Fibroblast of lung (primary cell): ENCODE measurements at regions not wholly inside any gene's neighbourhood (a gene's known extent, or its start where the extent isn't known, plus 50 kb on each side); places are given as distances from the start of the nearest gene placed in this dataset.

ENCODE experiments used
- DNase-seq, 2 donors: peaks; one replicate each; pipeline versions ENCODE4 v3.0.0 to v3.0.0-alpha.2; 2010; ENCODE audit warnings: low read depth in 2 of 2
- H2AFZ ChIP-seq: 2 replicates; pipeline ENCODE4 v1.5.1; 2012; ENCODE audit warnings: low read length, control low read depth, inconsistent platforms
- H3K27ac ChIP-seq: 2 replicates; pipeline ENCODE4 v1.5.1; 2011; ENCODE audit warnings: low read length, control low read depth; ENCODE audit not compliant: insufficient read depth
- H3K27me3 ChIP-seq: 2 replicates; pipeline ENCODE4 v1.5.1; 2011; ENCODE audit warnings: mild to moderate bottlenecking, low read length; ENCODE audit not compliant: control insufficient read depth, insufficient read depth
- H3K36me3 ChIP-seq: 2 replicates; pipeline ENCODE4 v1.5.1; 2011; ENCODE audit warnings: low read length; ENCODE audit not compliant: control insufficient read depth, insufficient read depth
- H3K4me1 ChIP-seq: 2 replicates; pipeline ENCODE4 v1.5.1; 2011; ENCODE audit warnings: low read length; ENCODE audit not compliant: control insufficient read depth, insufficient read depth; ENCODE audit errors: extremely low read depth
- H3K4me2 ChIP-seq: 2 replicates; pipeline ENCODE4 v1.5.1; 2011; ENCODE audit warnings: low read length, control low read depth; ENCODE audit not compliant: insufficient read depth; ENCODE audit errors: extremely low read depth
- H3K4me3 ChIP-seq, 4 experiments: fragments of 200-600 bp in 1 of 4; sonication (generic) in 1 of 4; replicated peaks in 1 of 4; 2 replicates each; pipeline ENCODE4 v1.5.1; 2011 to 2016; ENCODE audit warnings: low read length in 4 of 4, low read depth in 3 of 4, mild to moderate bottlenecking in 3 of 4, control low read depth in 2 of 4, inconsistent platforms in 1 of 4, mixed read lengths in 1 of 4; ENCODE audit not compliant: insufficient read depth in 1 of 4; ENCODE audit errors: control extremely low read depth in 1 of 4
- H3K79me2 ChIP-seq: 2 replicates; pipeline ENCODE4 v1.5.1; 2012; ENCODE audit warnings: mild to moderate bottlenecking, low read length, inconsistent platforms; ENCODE audit not compliant: control insufficient read depth, insufficient read depth
- H3K9ac ChIP-seq: 2 replicates; pipeline ENCODE4 v1.5.1; 2011; ENCODE audit warnings: mild to moderate bottlenecking, low read length, control low read depth; ENCODE audit not compliant: insufficient read depth
- H3K9me3 ChIP-seq: 2 replicates; pipeline ENCODE4 v1.5.1; 2012; ENCODE audit warnings: low read depth, low read length; ENCODE audit not compliant: control insufficient read depth, insufficient read depth
- H4K20me1 ChIP-seq: 2 replicates; pipeline ENCODE4 v1.5.1; 2011; ENCODE audit warnings: low read length; ENCODE audit not compliant: control insufficient read depth, insufficient read depth; ENCODE audit errors: extremely low read depth
- EZH2 ChIP-seq: IDR thresholded peaks from 2 replicates; pipeline ENCODE4 v1.5.1; 2012; ENCODE audit warnings: low read length, control low read depth, mild to moderate bottlenecking; ENCODE audit errors: missing control alignments
- TF ChIP-seq, protein P1 (sequence below), 2 donors: IDR thresholded peaks in 1 of 2; conservative IDR thresholded peaks in 1 of 2; 1 replicate in 1 of 2; 2 replicates in 1 of 2; pipeline ENCODE4 v1.5.1; 2011 to 2012; ENCODE audit warnings: low read length in 2 of 2, control low read depth in 1 of 2, inconsistent platforms in 1 of 2, low read depth in 1 of 2, mild to moderate bottlenecking in 1 of 2

DNA sequence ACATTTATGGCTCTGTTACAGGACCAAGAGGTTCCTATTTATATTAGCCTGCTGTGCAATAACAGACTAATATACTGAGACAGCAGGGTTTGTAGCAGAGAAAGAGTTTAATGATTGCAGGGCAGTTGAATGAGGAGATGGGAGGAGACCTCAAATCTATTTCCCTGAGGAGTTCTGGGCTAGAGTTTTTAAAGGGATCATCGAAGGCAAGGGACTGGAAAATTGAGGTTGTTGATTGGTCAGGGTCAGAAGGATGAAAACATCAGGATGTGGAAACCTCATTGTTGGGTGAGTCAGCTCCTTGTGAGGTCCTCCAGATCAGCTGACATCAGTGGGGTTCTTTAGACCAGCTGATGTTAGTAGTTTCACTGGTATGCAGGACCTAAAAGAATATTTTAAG is 60.6 kb upstream of the GOLGA8B start:
- Histone ChIP-seq H3K27me3 (no peaks in the 10 kb centered on the region), H3K4me3 (no peak overlapping the region), H4K20me1 (no peaks in the 10 kb centered on the region), H3K4me2 (no peak overlapping the region), H3K9me3 (no peaks in the 10 kb centered on the region), H3K4me1 (no peaks in the 10 kb centered on the region), H3K36me3 (no peaks in the 10 kb centered on the region), H2AFZ (peak overlapping the region; percentile 20), H3K79me2 (no peaks in the 10 kb centered on the region), H3K9ac (no peak overlapping the region), H3K27ac (peak overlapping the region; percentile 17)
- DNase-seq = peak; percentile 87 to 93
- TF ChIP-seq, protein P1, sequence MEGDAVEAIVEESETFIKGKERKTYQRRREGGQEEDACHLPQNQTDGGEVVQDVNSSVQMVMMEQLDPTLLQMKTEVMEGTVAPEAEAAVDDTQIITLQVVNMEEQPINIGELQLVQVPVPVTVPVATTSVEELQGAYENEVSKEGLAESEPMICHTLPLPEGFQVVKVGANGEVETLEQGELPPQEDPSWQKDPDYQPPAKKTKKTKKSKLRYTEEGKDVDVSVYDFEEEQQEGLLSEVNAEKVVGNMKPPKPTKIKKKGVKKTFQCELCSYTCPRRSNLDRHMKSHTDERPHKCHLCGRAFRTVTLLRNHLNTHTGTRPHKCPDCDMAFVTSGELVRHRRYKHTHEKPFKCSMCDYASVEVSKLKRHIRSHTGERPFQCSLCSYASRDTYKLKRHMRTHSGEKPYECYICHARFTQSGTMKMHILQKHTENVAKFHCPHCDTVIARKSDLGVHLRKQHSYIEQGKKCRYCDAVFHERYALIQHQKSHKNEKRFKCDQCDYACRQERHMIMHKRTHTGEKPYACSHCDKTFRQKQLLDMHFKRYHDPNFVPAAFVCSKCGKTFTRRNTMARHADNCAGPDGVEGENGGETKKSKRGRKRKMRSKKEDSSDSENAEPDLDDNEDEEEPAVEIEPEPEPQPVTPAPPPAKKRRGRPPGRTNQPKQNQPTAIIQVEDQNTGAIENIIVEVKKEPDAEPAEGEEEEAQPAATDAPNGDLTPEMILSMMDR (conservative IDR thresholded peaks at IDR 0.05 in 1 of 2, IDR thresholded peaks at IDR 0.05 in 1 of 2; ENCODE audit: low read depth in 1 of 2, low read length in 2 of 2) = no peak
- TF ChIP-seq EZH2 = no peak

DNA sequence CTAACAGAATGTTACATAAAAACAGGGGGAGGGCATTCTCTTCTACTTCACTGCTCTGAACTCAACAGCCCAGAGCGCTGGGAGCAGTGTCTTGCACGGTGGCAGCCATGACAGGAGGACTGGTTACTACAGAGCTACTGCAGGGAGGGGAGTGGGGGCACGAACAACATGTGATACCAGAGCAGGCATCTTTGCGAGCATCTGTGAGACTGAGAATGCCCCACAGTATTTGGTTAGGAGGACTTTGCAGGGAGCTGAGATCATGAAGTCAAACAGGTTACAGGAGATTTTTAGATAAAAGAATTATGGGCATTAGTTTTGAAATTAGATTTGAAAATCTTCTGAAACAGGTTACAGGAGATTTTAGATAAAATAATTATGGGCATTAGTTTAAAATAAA is 58.8 kb upstream of the GOLGA8B start:
- Histone ChIP-seq H3K9me3 (no peaks in the 10 kb centered on the region), H2AFZ (no peak overlapping the region), H3K9ac (no peak overlapping the region), H3K4me2 (no peak overlapping the region), H3K27ac (no peak overlapping the region), H3K27me3 (no peaks in the 10 kb centered on the region), H4K20me1 (no peaks in the 10 kb centered on the region), H3K4me3 (no peak overlapping the region), H3K4me1 (no peaks in the 10 kb centered on the region), H3K36me3 (no peaks in the 10 kb centered on the region), H3K79me2 (no peaks in the 10 kb centered on the region)
- DNase-seq = no peak
- TF ChIP-seq, protein P1 (conservative IDR thresholded peaks at IDR 0.05 in 1 of 2, IDR thresholded peaks at IDR 0.05 in 1 of 2; ENCODE audit: low read depth in 1 of 2, low read length in 2 of 2) = no peak
- TF ChIP-seq EZH2 = no peak

DNA sequence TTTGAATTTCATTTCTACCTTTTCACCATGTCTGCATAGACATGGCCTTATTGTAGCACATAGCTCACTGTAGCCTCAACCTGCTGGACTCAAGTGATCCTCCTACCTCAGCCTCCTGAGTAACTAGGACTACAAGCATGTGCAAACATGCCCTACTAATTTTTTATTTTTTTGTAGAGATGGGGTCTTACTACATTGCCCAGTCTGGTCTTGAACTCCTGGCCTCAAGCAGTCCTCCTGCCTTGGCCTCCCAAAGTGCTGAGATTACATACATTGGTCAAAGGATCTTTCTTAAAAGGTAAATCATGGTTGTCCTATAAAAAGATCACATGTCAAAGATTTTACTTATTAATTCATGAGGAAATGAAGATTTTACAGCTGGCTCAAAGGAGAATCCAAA is 57.2 kb upstream of the GOLGA8B start:
- H3K4me1 ChIP-seq = no peaks in the 10 kb centered on the region
- no peak for TF ChIP-seq EZH2
- TF ChIP-seq, protein P1 (conservative IDR thresholded peaks at IDR 0.05 in 1 of 2, IDR thresholded peaks at IDR 0.05 in 1 of 2; ENCODE audit: low read depth in 1 of 2, low read length in 2 of 2) = no peak
- H2AFZ ChIP-seq = no peak overlapping the region
- H3K9ac ChIP-seq = no peak overlapping the region
- H3K36me3 ChIP-seq = no peaks in the 10 kb centered on the region
- no peak overlapping the region for H3K4me2 ChIP-seq
- H4K20me1 ChIP-seq = no peaks in the 10 kb centered on the region
- H3K27ac ChIP-seq = no peak overlapping the region
- DNase-seq = no peak
- no peaks in the 10 kb centered on the region for H3K9me3 ChIP-seq
- no peaks in the 10 kb centered on the region for H3K27me3 ChIP-seq
- H3K79me2 ChIP-seq = no peaks in the 10 kb centered on the region
- H3K4me3 ChIP-seq = no peak overlapping the region
